Panc1 (cell line): ENCODE measurements at regions not wholly inside any gene's neighbourhood (a gene's known extent, or its start where the extent isn't known, plus 50 kb on each side); places are given as distances from the start of the nearest gene placed in this dataset.

Source experiments
- ATAC-seq: fragments of 200-7000 bp; cut with Tn5 transposase; 2 replicates; pipeline ENCODE4 v1.9.1; 2020; ENCODE audit warnings: mild to moderate bottlenecking, moderate library complexity
- BruUV-seq: library from RNA; stranded (reverse); fragments of 400-500 nt; replicated peaks from 2 replicates; lab custom pipeline; 2021; lab: Mats Ljungman, UMichigan
- CTCF ChIA-PET: fragments of 300-600 bp; sonication (Branson Sonifier 250); formaldehyde crosslinking; loops from one replicate; lab custom pipeline; 2022; ENCODE audit warnings: antibody characterized with exemption; lab: Charles Lee
- POLR2A ChIA-PET: fragments of 300-600 bp; sonication (Branson Sonifier 250); formaldehyde crosslinking; loops from one replicate; lab custom pipeline; 2022; ENCODE audit warnings: antibody characterized with exemption; lab: Charles Lee
- DNase-seq: peaks from one replicate; pipeline ENCODE4 v3.0.0-alpha.2; 2010; ENCODE audit warnings: low read depth, low spot score
- H3K27ac ChIP-seq: 2 replicates; pipeline ENCODE4 v1.5.1; 2011; ENCODE audit warnings: mild to moderate bottlenecking, low read length, inconsistent platforms
- H3K27me3 ChIP-seq: fragments of 200-500 bp; sonication (Bioruptor generic); 2 replicates; pipeline ENCODE4 v1.6.0; 2014; ENCODE audit warnings: low read length, inconsistent platforms; ENCODE audit not compliant: control insufficient read depth, insufficient read depth
- H3K36me3 ChIP-seq: fragments of 200-500 bp; sonication (Bioruptor generic); 2 replicates; pipeline ENCODE4 v1.5.1; 2014; ENCODE audit warnings: inconsistent platforms, mild to moderate bottlenecking, low read length, moderate library complexity; ENCODE audit not compliant: control insufficient read depth, insufficient read depth
- H3K4me1 ChIP-seq: 2 replicates; pipeline ENCODE4 v1.5.1; 2011; ENCODE audit warnings: inconsistent platforms, mild to moderate bottlenecking, low read length, moderate library complexity; ENCODE audit not compliant: control insufficient read depth, insufficient read depth
- H3K4me3 ChIP-seq, 2 experiments: 2 replicates each; pipeline ENCODE4 v1.5.1; 2011 to 2012; ENCODE audit warnings: low read depth in 2 of 2, low read length in 2 of 2, mild to moderate bottlenecking in 2 of 2, inconsistent platforms in 1 of 2, moderate library complexity in 1 of 2
- H3K9me3 ChIP-seq: fragments of 200-500 bp; sonication (Bioruptor generic); 2 replicates; pipeline ENCODE4 v1.5.1; 2014; ENCODE audit warnings: low read depth, mild to moderate bottlenecking, inconsistent platforms, low read length, moderate library complexity; ENCODE audit not compliant: control insufficient read depth, insufficient read depth
- CTCF ChIP-seq: fragments of 450-650 bp; IDR thresholded peaks from 2 replicates; pipeline ENCODE4 v1.5.1; 2017; ENCODE audit warnings: mild to moderate bottlenecking
- POLR2AphosphoS5 ChIP-seq: IDR thresholded peaks from 2 replicates; pipeline ENCODE4 v1.6.1; 2012; ENCODE audit warnings: mild to moderate bottlenecking, low read depth, low read length, moderate library complexity
- SIN3A ChIP-seq: IDR thresholded peaks from 2 replicates; pipeline ENCODE4 v1.6.1; 2012; ENCODE audit warnings: low read depth, mild to moderate bottlenecking, low read length, moderate library complexity, borderline replicate concordance; ENCODE audit not compliant: insufficient read depth
- TCF7L2 ChIP-seq: IDR thresholded peaks from 2 replicates; pipeline ENCODE4 v1.6.1; 2011; ENCODE audit warnings: mild to moderate bottlenecking, low read depth, low read length, inconsistent platforms
- in situ Hi-C: cut with HindIII; loops from 2 replicates; pipeline ENCODE4 v1.10.0; 2016; ENCODE audit warnings: low sequenced_read_pairs, low pct_unique_long_range_greater_than_20kb
- intact Hi-C: fragments of 100-400 bp; cut with micrococcal nuclease; formaldehyde crosslinking; loops from one replicate; pipeline ENCODE4 v1.10.0; 2022; ENCODE audit not compliant: unreplicated experiment
- TF ChIP-seq, protein P1 (sequence below), 2 experiments: IDR thresholded peaks; 2 replicates each; pipeline ENCODE4 v1.6.1; 2011 to 2012; ENCODE audit warnings: low read depth in 2 of 2, control low read depth in 1 of 2, low read length in 1 of 2, mild to moderate bottlenecking in 1 of 2, moderate library complexity in 1 of 2; ENCODE audit not compliant: insufficient read depth in 1 of 2

DNA sequence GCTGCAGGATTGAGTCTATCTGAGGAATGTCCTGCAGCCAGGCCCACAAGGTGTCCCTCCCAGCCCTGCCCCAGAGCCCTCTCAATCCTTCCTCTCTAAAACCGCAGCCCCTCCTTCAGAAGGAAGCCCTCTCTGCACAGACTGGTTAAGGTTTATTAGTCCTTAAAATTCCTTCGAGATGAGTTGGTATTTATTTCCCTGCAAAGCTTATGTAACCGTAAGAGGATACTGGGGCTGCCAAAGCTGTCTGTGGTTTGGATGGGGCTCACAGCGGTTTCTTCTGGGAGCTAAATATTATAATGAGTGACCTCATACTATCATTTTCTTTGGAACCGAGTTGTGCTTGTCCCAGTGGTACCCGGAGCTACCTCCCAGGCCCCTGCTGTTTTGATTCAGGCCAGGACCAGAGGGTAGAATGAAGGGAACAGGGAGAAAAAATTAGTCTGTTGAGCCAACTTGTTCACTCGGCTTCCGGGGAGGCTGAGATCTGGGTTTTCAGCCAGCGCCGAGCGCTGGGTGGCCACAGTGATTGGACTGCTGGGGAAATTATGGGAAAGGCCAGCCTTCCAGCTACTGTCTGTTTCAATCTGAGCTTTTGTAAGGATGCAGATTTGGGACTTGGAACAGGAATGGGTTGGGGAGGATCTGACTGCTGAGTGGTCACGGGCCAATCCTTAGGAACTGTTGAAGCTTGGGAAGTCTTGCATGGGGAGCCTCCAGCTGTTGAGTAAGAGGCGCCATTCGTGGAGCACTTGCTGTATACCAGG lies 107.5 kb downstream of the NDFIP1 start:
- no peaks in the 10 kb centered on the region for H3K36me3 ChIP-seq
- peak; percentile 41 for DNase-seq
- ChIA-PET CTCF (interaction anchor here (0.5 kb wide), 1 partner anchor 60 kb away, joined by 6 read pairs; no protein-coding TSS in a partner anchor), POLR2A (interaction anchor here (0.7 kb wide), 2 partner anchors 46 to 495 kb away, joined by 4 to 6 read pairs; no protein-coding TSS in a partner anchor)
- BruUV-seq: no TSS peak
- peak overlapping the region in 1 of 2 experiments; percentile 32; a peak in 2 of 4 replicates for H3K4me3 ChIP-seq
- no peaks in the 10 kb centered on the region for H3K9me3 ChIP-seq
- no peaks in the 10 kb centered on the region for H3K27me3 ChIP-seq
- ATAC-seq: peak; percentile 91
- H3K27ac ChIP-seq: peak overlapping the region; percentile 78
- intact Hi-C loops (no loop called here), in situ Hi-C loops (no loop called here)
- peaks cover 24% of the 10 kb centered on the region for H3K4me1 ChIP-seq
- TF ChIP-seq TCF7L2: peak; percentile 79
- TF ChIP-seq SIN3A: no peak
- TF ChIP-seq POLR2AphosphoS5: peak; percentile 74; the same call in 1 of the 2 replicates

DNA sequence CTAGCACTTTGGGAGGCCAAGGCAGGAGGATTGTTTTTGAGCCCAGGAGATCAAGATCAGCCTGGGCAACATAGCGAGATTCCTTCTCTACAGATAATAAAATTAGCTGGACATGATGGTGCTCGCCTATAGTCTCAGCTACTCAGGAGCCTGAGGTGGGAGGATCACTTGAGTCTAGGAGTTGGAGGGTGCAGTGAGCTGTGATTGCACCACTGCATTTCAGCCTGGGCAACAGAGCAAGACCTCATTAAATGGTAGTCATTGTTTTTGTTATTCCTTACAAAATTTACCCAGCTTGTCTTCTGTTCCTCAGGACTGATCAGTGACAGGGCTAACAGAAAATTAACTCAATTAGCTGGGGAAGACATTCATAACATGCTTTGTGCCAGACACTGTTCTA lies 104.5 kb downstream of the NDFIP1 start:
- no peak for ATAC-seq
- H3K4me1 ChIP-seq: peaks cover 24% of the 10 kb centered on the region
- H3K36me3 ChIP-seq: no peaks in the 10 kb centered on the region
- BruUV-seq: no TSS peak
- no peaks in the 10 kb centered on the region for H3K27me3 ChIP-seq
- H3K9me3 ChIP-seq: no peaks in the 10 kb centered on the region
- no peak for DNase-seq
- 0 out of 2 replicates have a peak overlapping the region, but pooled peaks have one; percentile 6 for H3K27ac ChIP-seq
- TF ChIP-seq POLR2AphosphoS5: no peak
- no peak for TF ChIP-seq CTCF
- TF ChIP-seq, protein P1, sequence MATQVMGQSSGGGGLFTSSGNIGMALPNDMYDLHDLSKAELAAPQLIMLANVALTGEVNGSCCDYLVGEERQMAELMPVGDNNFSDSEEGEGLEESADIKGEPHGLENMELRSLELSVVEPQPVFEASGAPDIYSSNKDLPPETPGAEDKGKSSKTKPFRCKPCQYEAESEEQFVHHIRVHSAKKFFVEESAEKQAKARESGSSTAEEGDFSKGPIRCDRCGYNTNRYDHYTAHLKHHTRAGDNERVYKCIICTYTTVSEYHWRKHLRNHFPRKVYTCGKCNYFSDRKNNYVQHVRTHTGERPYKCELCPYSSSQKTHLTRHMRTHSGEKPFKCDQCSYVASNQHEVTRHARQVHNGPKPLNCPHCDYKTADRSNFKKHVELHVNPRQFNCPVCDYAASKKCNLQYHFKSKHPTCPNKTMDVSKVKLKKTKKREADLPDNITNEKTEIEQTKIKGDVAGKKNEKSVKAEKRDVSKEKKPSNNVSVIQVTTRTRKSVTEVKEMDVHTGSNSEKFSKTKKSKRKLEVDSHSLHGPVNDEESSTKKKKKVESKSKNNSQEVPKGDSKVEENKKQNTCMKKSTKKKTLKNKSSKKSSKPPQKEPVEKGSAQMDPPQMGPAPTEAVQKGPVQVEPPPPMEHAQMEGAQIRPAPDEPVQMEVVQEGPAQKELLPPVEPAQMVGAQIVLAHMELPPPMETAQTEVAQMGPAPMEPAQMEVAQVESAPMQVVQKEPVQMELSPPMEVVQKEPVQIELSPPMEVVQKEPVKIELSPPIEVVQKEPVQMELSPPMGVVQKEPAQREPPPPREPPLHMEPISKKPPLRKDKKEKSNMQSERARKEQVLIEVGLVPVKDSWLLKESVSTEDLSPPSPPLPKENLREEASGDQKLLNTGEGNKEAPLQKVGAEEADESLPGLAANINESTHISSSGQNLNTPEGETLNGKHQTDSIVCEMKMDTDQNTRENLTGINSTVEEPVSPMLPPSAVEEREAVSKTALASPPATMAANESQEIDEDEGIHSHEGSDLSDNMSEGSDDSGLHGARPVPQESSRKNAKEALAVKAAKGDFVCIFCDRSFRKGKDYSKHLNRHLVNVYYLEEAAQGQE (IDR thresholded peaks at IDR 0.05; ENCODE audit: insufficient read depth in 1 of 2, low read depth in 2 of 2, low read length in 1 of 2): no peak
- TF ChIP-seq SIN3A: no peak
- no peak for TF ChIP-seq TCF7L2
- in situ Hi-C loops (no loop called here), intact Hi-C loops (no loop called here)
- POLR2A ChIA-PET: no interaction called here
- H3K4me3 ChIP-seq: no peak overlapping the region
- CTCF ChIA-PET: no interaction called here

DNA sequence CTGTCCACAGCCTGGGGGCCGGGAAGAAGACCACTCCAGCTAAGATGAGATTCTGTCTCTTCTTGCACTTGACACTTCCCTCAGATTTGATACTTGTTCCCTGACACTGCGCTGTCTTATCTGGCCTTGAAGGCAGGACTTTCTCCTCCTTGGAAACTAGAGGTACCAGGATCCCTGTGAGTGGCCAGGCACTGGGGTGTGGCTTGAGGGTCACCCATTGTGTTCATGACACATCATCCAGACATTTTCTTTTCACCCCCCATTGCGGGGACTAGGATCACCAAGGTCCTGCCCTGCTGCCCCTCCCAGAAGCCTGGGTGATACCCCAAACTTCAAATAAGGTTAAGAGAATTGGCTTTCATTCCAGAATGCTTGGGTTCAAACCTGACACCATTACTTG lies 103.3 kb downstream of the NDFIP1 start:
- Histone ChIP-seq H3K27ac (no peak overlapping the region), H3K36me3 (no peaks in the 10 kb centered on the region), H3K9me3 (no peaks in the 10 kb centered on the region), H3K4me3 (no peak overlapping the region), H3K27me3 (no peaks in the 10 kb centered on the region), H3K4me1 (peaks cover 23% of the 10 kb centered on the region)
- CTCF ChIA-PET: no interaction called here
- POLR2A ChIA-PET: no interaction called here
- no peak for ATAC-seq
- in situ Hi-C loops: no loop called here
- no TSS peak for BruUV-seq
- intact Hi-C loops: no loop called here
- DNase-seq: no peak
- no peak for TF ChIP-seq TCF7L2
- TF ChIP-seq, protein P1 (IDR thresholded peaks at IDR 0.05; ENCODE audit: insufficient read depth in 1 of 2, low read depth in 2 of 2, low read length in 1 of 2): no peak
- TF ChIP-seq CTCF: no peak
- no peak for TF ChIP-seq POLR2AphosphoS5
- TF ChIP-seq SIN3A: no peak
